Fibroblast of upper back skin (primary cell): ENCODE measurements at regions not wholly inside any gene's neighbourhood (a gene's known extent, or its start where the extent isn't known, plus 50 kb on each side); places are given as distances from the start of the nearest gene placed in this dataset.

ENCODE experiments used
- DNase-seq: peaks from one replicate; pipeline ENCODE4 v3.0.0-alpha.2; 2013

DNA sequence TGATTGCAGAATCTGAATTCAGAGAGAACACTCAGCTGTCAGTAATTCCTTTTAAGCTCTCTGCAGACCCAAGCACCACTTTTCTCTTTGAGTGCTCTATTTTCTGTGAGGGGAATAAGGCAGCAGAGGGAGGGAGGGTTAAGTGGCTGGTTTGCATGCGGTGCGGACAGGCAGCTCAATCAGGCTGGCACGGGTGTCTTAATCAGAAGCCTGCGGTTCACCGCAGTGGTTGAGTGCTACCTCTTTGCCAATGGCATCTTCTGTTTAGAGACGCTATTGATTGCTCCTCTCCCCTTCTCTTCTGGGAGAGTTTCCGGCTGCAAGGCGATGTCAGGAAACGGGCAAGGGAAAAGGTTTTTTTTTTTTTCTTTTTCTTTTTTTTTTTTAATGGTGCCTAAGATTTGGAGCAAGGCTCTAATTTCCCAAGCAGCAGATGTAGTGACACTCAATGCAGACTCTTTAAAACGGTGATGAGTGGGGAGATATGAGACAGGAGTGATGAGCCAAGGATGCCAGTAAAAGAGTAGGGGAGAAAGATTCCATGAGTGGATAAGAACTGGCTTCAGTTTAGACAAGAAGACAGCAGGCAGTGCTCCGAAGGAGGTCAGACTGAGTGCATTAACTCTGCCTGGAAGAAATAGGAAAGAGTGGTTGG lies 533.7 kb upstream of the SEL1L start:
- DNase-seq, result no peak

DNA sequence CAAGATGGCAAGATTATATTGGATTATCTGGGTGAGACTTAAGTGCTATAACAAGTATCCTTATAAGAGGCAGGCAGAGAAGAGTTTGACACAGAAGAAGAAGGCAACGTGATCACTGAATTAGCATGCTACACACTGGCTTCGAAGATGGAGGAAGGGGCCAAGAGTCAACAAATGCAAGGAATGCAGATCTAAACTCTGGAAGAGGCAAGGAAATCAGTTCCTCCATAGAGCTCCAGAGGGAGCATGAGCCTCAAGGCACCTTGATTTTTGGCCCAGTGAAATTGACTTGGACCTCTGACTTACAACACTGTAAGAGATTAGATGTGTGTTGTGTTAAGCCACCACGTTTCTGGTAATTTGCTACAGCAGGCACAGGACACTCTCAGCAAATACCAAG lies 536.4 kb upstream of the SEL1L start:
- DNase-seq, result no peak

DNA sequence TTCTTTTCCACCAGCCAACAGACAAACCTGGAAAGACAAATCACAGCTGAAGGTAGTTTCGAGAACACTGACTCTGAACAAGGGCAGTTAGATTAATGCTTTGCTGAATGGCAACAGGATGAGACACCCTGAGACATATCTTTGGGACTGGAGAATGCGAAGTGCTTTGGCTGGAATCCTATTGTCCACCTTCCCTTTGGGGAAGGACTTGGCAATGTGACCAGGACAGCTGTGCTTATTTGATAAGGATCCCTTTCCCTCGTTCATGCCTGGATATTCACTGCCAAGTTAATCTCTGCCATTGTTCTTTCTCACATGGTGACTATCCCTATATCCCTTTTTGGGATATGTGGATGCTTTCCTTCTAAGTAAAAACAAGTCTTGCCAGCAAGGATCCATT lies 537.1 kb upstream of the SEL1L start:
- no peak for DNase-seq

DNA sequence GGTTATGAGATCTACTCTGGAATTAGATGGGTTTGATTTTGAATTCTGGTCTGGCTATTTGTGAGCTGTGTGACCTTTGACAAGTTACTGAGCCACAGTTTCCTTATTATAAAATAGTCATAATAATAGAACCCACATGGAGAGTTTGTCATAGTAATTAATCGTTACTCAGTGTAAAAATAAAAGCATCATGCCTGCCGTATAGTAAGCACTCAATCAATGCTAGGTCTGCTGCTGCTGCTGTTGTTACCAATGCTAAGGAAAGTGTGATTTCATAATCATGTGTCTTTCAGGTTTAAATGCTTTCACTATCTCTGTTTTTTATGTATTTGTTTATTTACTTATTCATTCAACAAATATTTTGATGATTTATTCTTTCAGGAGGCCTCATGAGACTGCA lies 539.9 kb upstream of the SEL1L start:
- no peak for DNase-seq

DNA sequence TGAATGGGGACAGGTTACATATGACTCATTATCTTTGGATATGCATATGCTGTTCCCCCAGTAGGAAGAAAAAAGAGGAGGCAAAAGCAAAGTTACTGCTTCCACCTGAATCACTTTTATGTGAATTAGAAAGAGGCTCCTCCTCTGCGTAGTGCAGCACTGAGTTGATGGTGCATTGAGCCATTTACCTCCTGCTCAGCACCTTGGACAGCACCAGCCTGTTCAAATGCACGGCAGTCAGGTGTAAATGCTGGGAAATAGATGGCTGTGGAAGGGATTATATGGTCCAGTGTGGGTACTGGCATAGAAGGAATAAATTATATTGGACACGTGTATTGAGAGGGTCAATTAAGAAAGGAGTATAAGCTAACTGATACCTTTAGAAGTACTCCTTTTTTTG lies 541.9 kb upstream of the SEL1L start:
- peak; percentile 0 for DNase-seq

DNA sequence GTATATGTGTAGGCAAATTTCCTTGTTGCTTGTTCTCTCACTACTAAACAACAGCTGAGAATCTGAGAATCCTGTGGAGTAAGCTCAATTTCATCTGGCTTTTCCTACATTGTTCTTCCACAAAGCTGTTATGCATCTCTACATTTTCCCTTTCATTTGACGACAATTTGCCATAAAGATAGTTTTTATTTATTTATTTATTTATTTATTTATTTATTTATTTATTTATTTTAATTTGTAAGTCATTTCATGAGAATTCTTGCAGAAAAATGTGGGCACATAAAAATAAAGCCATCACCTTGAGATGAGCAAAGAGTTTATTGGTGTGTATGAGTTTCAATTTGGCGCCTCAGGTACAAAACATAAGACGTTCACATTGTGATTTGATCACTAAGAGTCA lies 545.9 kb upstream of the SEL1L start:
- DNase-seq, result no peak

DNA sequence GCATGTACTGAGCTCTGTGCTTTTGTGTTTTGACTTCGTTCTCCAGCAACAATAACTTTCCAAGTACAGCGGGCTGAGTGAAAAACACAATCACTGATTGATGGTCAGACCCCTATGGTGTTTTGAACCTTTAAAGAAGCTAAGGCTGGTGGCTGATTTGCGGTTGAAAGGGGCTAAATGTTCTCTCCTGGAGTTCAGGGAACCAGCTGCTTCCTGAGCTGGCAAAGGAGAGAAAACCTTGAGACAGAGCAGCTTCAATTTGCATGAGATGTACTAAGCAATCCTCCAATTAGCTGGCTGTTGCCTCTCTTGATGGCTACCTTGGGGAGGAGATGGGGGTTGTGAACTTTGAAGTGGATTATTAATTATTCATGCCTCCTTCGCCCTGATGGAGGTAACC lies 546.7 kb upstream of the SEL1L start:
- DNase-seq, result no peak

DNA sequence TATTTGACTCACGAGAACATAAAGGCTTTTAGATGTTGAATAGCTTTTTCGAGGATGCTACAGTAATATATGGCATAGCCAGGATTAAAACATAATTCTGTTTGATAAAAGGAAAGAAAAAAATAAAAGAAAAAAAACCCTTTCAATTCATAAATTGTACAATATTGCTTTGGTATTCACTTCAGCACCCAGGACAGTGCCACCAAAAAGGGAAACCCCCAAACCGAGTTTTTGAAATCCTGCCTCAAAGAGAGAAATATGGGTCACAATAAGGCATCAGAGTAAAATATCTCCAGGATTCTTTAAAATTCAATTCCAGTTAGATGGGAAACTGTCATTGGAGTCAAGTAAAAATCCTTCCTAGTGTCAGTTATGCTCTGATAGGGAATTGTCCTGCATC lies 551.2 kb upstream of the SEL1L start:
- DNase-seq, result no peak

DNA sequence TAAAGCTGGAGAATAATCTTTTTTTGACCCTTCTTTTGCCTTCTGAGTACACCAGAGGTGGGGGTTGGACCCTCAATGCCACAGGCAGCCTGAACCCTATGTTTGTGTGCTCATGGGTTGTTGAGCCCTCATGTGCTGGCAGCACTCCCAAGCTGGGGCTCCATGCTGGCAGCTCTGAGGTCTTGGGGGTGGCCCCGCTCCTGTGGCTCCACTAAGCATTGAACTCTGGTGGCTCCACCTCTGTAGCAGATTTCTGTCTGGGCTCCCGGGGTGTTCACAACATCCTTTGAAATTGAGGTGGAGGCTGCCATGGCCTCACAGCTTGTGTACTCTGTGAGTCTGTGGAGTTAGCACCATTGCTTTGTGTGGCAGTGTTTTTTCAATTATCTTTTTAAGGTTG lies 557.4 kb upstream of the SEL1L start:
- DNase-seq, result no peak

DNA sequence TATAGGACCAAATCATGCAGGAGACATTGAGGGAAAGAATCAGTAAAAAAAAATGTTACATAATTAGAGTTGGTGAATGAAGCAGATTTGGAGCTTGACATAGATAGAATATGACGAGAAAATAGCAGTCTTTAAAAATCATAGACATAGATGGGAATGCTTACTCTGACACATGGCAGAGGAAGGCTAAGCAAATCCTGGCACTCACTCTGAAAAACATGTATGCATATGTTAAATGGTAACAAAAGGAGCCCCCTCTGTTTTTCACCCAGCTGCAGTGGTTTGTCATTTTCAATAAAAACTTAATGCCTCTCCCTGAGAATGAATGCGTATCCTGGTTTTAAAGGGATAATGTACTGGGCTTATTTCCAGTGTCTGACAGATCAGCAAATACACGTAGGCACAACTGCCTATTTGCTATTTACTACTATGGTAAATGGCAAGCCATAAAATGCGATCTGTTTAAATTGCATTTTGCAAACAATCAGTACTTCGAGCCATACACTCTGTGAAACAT lies 561.2 kb upstream of the SEL1L start:
- DNase-seq, result no peak

DNA sequence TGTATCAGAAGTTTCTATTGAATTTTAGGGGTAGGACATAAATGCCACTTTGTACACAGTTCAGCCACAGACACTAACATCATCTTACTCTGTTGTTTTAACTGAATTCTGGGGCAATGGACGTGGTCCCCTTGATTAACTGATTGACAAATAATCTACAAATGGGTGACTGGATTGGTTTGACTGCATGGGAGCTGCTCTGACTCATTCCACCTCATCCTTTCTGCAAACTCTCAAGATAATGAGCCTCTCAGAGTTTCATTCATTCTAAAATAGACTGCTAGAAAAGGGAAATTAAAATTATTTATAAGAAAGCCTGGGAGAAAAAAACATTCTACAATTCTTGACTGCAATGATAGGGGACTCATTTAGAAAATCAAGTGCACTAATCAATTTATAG lies 570.4 kb upstream of the SEL1L start:
- no peak for DNase-seq

DNA sequence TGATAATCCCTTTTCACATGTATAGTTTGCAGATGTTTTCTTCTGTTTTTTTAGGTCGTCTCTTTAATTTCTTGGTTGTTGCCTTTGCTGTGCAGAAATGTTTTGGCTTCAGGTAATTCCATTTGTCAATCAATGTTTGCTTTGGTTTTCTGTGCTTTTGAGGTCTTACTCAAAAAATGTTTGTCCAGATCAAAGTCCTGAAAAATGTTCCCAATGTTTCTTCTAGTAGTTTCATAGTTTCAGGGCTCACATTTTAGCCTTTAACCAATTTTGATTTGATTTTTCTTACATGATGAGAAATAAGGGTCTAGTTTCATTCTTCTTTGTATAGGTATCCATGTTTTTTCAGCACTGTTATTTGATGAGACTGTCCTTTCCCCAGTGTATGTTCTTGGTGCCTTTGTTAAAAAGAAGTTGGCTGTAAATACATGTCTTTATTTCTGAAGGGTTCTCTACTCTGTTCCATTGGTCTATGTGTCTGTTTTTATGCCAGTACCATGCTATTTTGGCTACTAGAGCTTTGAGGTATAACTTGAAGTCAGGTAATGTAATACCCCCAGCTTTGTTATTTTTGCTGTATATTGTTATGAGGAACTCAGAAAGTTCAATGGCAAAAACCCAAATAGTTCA lies 578.7 kb upstream of the SEL1L start:
- DNase-seq, result no peak

DNA sequence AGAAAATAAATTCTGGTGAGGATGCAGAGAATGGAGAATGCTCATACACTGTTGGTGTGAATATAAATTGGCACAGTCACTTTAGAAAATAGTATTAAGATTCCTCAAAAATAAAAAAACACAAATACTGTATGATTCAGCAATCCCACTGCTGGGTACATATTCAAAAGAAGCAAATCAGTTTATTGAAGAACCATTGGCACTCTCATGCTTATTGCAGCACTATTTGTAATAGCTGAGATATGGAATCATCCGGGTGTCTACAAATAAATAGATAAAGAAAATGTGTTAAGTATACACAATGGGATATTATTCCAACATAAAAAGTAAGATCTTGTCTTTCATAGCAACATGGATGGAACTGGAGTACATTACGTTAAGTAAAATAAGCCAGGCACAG lies 579.4 kb upstream of the SEL1L start:
- no peak for DNase-seq

DNA sequence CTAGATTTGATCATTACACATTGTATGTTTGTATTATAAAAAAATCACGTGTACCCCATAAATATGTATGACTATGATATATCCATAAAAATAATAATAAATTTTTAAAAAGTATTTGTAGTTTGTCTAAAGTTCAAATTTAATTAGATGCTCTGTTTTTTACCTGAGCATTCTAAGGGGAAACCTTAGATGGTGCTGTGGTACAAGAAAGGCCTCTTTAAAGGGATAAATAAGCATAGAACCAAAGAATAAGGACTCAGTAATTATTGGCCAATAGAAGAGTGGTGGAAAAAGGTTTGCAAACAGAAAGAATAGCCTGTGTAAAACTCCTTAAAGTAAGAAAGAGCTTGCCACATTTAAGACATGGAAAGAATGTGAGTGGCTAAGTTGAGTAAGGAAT lies 580.1 kb upstream of the SEL1L start:
- no peak for DNase-seq

DNA sequence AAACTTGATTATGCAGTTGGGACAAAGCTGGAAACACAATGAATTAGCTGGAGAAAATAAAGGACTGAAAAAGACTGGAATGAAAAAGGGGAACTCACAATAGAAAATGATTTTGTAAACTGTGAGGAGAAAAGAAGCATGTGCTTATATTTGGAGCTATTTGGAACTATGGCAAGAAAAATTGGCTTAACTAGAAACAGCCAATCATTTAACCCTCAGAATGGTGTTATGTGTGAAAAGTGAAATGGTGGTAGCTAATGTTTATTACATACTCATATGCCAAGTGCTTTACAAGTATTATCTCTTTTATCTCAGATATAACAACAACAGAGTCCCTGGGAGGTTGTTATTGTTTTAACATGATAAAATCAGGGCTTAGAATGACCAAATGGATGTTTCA lies 583.1 kb upstream of the SEL1L start:
- DNase-seq, result no peak

DNA sequence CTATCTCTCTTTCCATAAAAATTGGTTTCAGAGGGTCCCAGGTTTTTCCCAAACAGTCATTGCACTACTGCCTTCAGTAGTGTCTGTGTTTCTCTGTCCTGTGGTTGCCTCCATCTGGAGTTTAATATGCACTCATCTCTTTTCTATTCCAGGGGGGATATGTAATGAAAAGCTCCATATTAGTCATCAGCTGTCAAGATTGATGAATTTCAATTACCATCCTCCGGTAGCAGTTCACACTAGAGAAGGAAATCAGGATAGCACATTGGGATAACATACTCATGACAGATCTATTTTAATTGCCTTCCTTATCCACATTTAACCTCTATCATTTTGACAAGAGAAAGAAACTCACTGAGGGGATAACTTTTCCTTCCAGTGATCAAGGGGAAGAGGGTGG lies 589.0 kb upstream of the SEL1L start:
- no peak for DNase-seq

DNA sequence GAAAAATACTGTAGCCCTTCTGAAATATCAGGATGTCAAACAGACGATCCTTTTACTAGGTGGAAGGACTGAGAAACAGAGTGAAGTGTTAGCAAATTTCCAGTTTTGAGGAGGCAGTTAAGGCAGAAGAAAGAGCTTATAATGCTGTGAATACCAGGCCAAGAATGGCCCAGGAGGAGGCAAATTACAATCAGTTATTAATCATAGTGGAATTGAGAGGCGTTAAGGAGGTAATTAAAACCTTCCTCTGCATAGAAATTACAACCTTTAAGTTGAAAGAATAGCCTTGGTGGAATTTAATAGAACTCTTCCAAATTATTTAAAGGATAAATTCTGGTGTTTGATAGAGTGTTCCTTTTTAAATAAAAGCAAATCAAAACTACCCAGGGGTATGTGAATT lies 590.9 kb upstream of the SEL1L start:
- no peak for DNase-seq

DNA sequence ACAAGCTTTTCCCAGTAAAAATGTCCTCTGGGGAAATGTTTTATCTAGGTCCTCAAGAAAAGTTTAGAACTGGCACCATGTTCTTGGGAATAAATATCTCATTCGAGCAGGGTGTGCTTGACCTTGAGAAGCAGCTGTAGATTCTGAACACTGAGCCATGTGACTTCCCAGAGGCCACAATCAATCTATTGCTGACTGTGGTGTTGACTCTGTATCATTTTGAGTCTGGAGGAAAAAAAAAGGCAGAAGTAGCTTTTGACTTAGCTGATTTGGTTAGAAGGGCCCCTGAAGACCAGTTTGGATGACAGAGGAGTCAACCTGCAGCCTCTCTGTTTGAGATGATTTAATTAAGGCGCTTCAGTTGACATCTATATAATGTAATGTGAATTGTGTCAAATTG lies 592.4 kb upstream of the SEL1L start:
- DNase-seq, result no peak

DNA sequence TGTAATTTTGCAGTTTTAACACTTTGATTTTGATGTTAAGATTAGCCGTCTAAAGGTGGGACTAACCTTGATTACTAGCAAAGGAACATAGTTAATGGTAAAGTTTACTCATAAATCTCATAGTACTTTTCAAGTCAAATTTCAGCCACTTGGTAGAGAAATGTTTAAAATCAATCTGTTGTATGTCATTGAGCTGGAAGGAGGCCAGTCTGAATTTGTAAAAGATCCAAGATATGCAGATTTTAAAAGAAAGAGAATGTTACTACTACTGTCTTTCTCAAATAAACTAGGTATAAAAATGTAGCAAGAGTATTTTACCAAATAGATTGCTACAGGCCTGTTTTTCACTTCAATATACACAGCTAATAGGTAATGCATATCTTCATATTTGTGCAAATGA lies 600.8 kb upstream of the SEL1L start:
- no peak for DNase-seq

DNA sequence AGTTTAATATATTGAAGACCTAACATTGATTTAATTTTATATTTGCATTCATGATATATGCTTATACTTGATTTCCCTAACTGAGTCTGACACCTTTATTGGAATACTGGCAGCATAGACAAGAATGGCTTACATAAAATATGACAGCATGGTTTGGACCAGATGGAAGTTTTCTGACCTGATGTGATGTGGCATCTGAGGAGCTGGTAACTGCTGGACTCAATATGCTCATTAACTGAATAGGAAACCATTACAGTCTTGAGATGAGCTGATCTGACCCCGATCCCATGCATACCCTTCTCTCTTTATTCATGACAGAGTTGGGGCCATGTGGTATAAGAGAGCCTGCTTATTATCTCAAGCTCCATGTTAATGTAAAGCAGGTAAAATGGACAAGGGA lies 604.8 kb upstream of the SEL1L start:
- no peak for DNase-seq

DNA sequence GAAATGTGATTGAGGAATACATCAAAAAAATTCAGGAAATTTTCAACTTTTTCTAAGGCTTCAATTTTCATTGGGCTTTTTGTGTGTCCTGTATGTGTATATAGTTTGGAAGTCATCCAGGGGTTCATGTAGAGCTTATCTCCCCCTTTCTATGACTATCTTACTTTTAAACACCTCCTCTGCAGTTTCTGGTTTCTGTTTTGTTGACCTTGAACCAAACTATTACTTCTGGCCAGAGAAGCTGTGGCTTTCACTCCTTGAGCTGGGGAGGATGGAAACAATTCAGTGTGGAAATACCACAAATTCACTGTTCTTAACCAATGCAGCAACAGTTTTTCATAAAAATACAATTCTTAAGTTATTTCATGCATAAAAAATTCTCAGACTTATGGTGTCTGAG lies 613.2 kb upstream of the SEL1L start:
- no peak for DNase-seq

DNA sequence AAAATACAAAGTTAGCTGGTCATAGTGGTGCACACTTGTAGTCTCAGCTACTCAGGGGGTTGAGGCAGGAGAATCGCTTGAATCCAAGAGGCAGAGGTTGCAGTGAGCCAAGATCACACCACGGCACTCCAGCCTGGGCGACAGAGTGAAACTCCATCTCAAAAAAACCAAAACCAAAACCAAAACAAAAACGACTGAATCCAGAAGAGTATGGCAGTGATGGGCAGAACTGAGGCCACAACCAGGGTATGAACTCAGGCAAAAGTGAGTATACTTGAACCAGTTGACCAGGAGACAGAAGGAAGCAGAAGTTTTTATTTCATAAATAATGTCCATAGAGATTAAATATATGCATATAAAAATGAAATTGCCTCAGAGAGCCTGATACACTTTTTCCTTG lies 620.0 kb upstream of the SEL1L start:
- DNase-seq, result no peak

DNA sequence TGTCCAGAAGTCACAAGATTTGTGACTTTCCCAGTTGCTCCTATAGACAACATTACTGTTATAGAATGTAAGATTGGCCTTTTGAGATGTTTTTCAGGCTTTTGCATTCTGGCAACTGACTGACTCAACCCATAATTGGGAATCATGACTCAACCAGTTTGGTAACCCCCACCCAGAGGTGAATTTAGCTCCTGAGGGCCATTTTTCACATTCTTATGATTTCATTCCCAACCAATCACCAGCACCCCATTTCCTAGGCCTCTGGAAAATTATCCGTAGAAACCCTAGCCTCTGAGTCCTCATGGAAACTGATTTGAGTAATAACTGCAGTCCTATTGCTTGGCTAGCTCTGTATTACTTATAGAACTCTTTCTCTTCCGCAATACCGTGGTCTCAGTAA lies 626.0 kb upstream of the SEL1L start:
- DNase-seq, result peak; percentile 5

DNA sequence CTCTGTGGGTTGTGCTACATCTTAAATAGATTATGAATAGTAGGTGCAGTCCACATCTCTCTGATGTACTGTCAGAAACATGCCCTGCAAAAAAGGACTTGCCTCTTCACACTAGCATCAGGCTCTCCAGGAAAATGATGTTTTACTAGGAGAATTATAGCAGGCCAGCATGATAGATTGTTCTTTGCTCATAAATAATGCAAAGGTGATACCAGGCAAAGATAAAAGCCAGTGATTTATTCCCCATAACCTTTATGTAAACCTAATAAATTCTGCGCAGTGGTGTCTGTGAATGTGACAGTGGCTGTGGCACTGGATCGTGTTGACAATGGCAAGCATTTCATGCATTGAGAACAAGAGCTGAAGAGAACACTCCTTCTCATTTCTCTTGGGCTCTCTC lies 646.5 kb upstream of the SEL1L start:
- no peak for DNase-seq

DNA sequence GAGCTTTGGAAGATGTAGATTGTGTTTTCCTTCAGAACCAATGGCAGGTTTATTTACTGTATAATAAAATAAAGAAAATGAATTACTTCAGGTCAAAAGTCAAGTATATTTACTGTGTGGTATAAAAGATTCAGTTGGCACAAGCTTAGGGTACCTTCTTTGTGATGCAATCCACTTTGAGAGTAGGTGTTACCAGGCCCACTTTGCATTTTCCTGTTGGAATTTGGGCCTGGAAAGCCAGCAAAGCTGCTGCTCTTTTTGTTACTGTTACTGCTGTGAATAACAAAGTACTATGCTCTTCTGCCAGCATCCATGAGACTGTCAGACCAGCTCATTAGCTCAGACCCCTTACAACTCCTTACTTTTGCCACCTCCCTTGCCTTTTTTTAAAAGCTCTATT lies 649.0 kb upstream of the SEL1L start:
- no peak for DNase-seq
